ENCODE measurements at regions not wholly inside any gene's neighbourhood (a gene's known extent, or its start where the extent isn't known, plus 50 kb on each side); places are given as distances from the start of the nearest gene placed in this dataset.
"Not testable (repeated sequence)": the region's sequence is repeated elsewhere in the genome, so short reads cannot be mapped to it uniquely, and the experiment has no call there.

- Histone ChIP-seq H3K27ac (ENCODE audit: low read length) (no peak overlapping the region), H3K4me3 (ENCODE audit: low read length) (no peak overlapping the region), H3K36me3 (ENCODE audit: control insufficient read depth, insufficient read depth, low read length) (no peaks in the 10 kb centered on the region), H3K9me3 (ENCODE audit: control insufficient read depth, insufficient read depth, low read length) (no peaks in the 10 kb centered on the region), H3K4me1 (ENCODE audit: control insufficient read depth, insufficient read depth, low read length) (peaks cover 2% of the 10 kb centered on the region; the same call in 1 of the 2 replicates), H3K27me3 (ENCODE audit: control insufficient read depth, insufficient read depth, low read length) (no peaks in the 10 kb centered on the region)
- DNase-seq (ENCODE audit: low read depth, low spot score) = no peak
- WGBS (ENCODE audit: insufficient coverage, insufficient read length) = no CpG with 5 or more reads among the region's 6 CpGs
Measured at GRCh38 chr3:24683633-24684384, 189.2 kb upstream of the THRB start.

DNA sequence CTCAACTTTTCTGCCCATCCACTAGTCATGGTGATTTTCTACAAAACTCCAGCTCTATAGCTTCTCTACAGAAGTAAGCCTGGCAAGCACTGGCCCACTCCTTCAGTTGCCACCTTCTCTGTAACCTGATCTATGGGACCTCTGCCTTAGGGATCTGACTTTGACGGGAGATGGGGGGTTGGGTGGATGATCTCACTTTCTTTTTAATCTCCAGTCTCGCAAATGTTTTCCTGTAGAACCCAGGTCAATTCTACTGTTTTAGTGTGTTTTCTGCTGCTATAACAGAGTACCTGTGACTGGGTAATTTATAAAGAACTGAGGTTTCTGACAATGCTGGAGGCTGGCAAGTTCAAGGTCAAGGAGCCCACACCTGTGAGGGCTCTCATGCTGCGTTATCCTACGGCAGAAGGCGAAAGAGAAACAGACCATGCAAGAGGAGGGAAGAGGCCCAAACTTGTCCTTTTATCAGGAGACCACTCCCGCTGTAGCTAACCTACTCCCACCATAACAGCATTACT lies 189.9 kb upstream of the THRB start:
- DNase-seq (ENCODE audit: low read depth, low spot score) = no peak
- Histone ChIP-seq H3K9me3 (ENCODE audit: control insufficient read depth, insufficient read depth, low read length) (no peaks in the 10 kb centered on the region), H3K4me1 (ENCODE audit: control insufficient read depth, insufficient read depth, low read length) (peaks cover 2% of the 10 kb centered on the region; the same call in 1 of the 2 replicates), H3K27ac (ENCODE audit: low read length) (no peak overlapping the region), H3K27me3 (ENCODE audit: control insufficient read depth, insufficient read depth, low read length) (no peaks in the 10 kb centered on the region), H3K4me3 (ENCODE audit: low read length) (no peak overlapping the region), H3K36me3 (ENCODE audit: control insufficient read depth, insufficient read depth, low read length) (no peaks in the 10 kb centered on the region)
- WGBS (ENCODE audit: insufficient coverage, insufficient read length) = no CpG with 5 or more reads among the region's 6 CpGs

DNA sequence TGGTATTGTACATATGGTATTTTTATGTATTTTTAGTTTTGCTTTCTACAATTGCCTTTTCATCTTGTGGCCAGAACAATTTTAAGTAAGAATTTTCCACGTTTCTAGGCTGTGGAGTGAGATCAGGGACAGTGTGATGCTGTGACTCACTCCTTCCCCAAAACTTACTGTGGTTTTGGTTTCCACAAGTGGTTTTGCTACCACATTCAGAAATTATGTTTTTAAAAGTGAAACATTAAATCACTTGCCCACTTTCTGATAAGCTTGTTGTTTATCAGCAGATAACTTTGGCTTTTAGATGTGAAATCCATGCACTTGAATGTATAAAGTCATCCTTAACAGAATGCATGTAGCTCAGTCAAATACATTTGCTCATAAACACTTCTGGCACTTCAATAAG lies 192.2 kb upstream of the THRB start:
- no peaks in the 10 kb centered on the region for H3K36me3 ChIP-seq (ENCODE audit: control insufficient read depth, insufficient read depth, low read length)
- no peaks in the 10 kb centered on the region for H3K27me3 ChIP-seq (ENCODE audit: control insufficient read depth, insufficient read depth, low read length)
- no peaks in the 10 kb centered on the region for H3K9me3 ChIP-seq (ENCODE audit: control insufficient read depth, insufficient read depth, low read length)
- H3K27ac ChIP-seq (ENCODE audit: low read length) = no peak overlapping the region
- no CpG with 5 or more reads among the region's 1 CpG for WGBS (ENCODE audit: insufficient coverage, insufficient read length)
- no peak for DNase-seq (ENCODE audit: low read depth, low spot score)
- peaks cover 2% of the 10 kb centered on the region; the same call in 1 of the 2 replicates for H3K4me1 ChIP-seq (ENCODE audit: control insufficient read depth, insufficient read depth, low read length)
- H3K4me3 ChIP-seq (ENCODE audit: low read length) = no peak overlapping the region

DNA sequence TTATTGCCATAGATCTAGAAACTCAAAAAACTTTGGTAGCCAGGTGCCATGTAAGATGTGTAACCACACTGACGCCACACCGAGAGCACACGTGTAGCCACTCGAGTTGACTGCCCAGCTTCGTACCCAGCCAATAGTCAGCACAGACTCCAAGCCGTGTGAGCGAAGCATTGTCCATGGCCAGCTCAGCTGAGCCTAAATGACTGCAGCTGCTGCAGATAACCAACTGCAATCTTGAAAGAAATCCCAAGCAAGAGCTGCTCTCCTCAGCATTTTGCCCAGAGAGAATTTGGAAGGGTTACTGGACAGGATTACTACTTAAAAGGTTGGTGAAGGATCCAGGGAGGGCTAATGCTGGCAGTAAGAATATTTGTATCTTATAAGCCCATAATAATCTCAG lies 193.0 kb upstream of the THRB start:
- Histone ChIP-seq H3K36me3 (ENCODE audit: control insufficient read depth, insufficient read depth, low read length) (no peaks in the 10 kb centered on the region), H3K9me3 (ENCODE audit: control insufficient read depth, insufficient read depth, low read length) (no peaks in the 10 kb centered on the region), H3K27me3 (ENCODE audit: control insufficient read depth, insufficient read depth, low read length) (no peaks in the 10 kb centered on the region), H3K4me1 (ENCODE audit: control insufficient read depth, insufficient read depth, low read length) (peaks cover 2% of the 10 kb centered on the region; the same call in 1 of the 2 replicates), H3K27ac (ENCODE audit: low read length) (no peak overlapping the region), H3K4me3 (ENCODE audit: low read length) (no peak overlapping the region)
- no peak for DNase-seq (ENCODE audit: low read depth, low spot score)
- no CpG with 5 or more reads among the region's 7 CpGs for WGBS (ENCODE audit: insufficient coverage, insufficient read length)

DNA sequence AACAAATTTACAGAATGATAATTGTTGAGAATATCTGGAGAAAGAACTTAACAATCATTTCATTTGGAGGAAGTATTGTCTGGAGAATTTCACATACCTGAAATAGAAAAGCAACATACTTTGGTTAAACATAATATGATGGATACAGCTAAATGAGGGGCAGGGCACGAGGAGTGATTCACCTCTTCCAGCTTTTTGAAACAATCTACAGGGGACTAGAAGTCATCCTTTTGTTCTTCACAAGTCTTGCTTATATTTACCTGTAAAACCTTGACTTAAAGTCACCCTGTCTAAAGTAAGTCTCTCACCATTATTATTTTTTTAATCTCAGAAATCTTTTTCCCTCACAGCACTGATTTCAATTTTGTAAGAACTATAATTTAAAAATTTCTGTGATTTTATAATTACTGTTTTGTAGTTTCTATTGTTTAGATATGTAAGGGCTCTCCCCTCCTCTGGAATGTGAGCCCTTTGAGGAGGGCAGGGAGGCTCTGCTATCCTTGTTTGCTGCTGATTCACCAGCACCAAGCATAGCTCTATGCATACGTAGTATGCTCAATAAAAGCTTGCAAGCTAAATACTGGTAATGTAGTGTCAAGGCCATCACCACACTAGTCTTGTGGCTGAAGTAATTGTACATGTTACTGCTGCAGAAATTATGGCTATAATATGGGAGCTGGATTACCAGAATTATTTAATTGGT lies 193.9 kb upstream of the THRB start:
- Histone ChIP-seq H3K9me3 (ENCODE audit: control insufficient read depth, insufficient read depth, low read length) (no peaks in the 10 kb centered on the region), H3K4me3 (ENCODE audit: low read length) (no peak overlapping the region), H3K4me1 (ENCODE audit: control insufficient read depth, insufficient read depth, low read length) (peaks cover 2% of the 10 kb centered on the region; the same call in 1 of the 2 replicates), H3K27ac (ENCODE audit: low read length) (no peak overlapping the region), H3K36me3 (ENCODE audit: control insufficient read depth, insufficient read depth, low read length) (no peaks in the 10 kb centered on the region), H3K27me3 (ENCODE audit: control insufficient read depth, insufficient read depth, low read length) (no peaks in the 10 kb centered on the region)
- WGBS (ENCODE audit: insufficient coverage, insufficient read length) = no CpG with 5 or more reads among the region's 2 CpGs
- DNase-seq (ENCODE audit: low read depth, low spot score) = no peak

GRCh38 chr3:24689353-24689752 lies 194.7 kb upstream of the THRB start:
- no peak for DNase-seq (ENCODE audit: low read depth, low spot score)
- Histone ChIP-seq H3K4me1 (ENCODE audit: control insufficient read depth, insufficient read depth, low read length) (peaks cover 2% of the 10 kb centered on the region; the same call in 1 of the 2 replicates), H3K27me3 (ENCODE audit: control insufficient read depth, insufficient read depth, low read length) (no peaks in the 10 kb centered on the region), H3K4me3 (ENCODE audit: low read length) (no peak overlapping the region), H3K27ac (ENCODE audit: low read length) (no peak overlapping the region), H3K36me3 (ENCODE audit: control insufficient read depth, insufficient read depth, low read length) (no peaks in the 10 kb centered on the region), H3K9me3 (ENCODE audit: control insufficient read depth, insufficient read depth, low read length) (no peaks in the 10 kb centered on the region)
- no CpG with 5 or more reads among the region's 3 CpGs for WGBS (ENCODE audit: insufficient coverage, insufficient read length)

DNA sequence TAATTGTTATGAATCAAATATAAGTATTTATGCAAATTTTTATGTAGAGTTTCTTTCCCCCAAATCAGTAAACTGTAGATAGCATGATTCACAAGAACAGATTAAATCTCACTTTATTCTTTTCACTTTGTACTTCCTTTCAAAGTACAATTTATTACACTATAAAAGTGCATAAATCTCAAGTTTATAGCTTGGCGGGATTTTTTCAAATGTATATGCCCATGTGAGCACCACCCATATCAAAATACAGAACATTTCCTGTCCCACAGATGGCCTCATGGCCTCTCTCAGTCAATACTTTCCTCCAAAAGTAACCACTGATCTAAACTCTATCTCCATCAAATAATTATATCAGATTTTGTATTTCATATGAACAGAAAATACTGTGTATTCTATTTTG lies 196.1 kb upstream of the THRB start:
- H3K27me3 ChIP-seq (ENCODE audit: control insufficient read depth, insufficient read depth, low read length) = no peaks in the 10 kb centered on the region
- no peaks in the 10 kb centered on the region for H3K36me3 ChIP-seq (ENCODE audit: control insufficient read depth, insufficient read depth, low read length)
- DNase-seq (ENCODE audit: low read depth, low spot score) = no peak
- no peak overlapping the region for H3K27ac ChIP-seq (ENCODE audit: low read length)
- WGBS (ENCODE audit: insufficient coverage, insufficient read length) = no CpG with 5 or more reads among the region's 1 CpG
- no peaks in the 10 kb centered on the region for H3K9me3 ChIP-seq (ENCODE audit: control insufficient read depth, insufficient read depth, low read length)
- H3K4me1 ChIP-seq (ENCODE audit: control insufficient read depth, insufficient read depth, low read length) = no peaks in the 10 kb centered on the region
- H3K4me3 ChIP-seq (ENCODE audit: low read length) = no peak overlapping the region

DNA sequence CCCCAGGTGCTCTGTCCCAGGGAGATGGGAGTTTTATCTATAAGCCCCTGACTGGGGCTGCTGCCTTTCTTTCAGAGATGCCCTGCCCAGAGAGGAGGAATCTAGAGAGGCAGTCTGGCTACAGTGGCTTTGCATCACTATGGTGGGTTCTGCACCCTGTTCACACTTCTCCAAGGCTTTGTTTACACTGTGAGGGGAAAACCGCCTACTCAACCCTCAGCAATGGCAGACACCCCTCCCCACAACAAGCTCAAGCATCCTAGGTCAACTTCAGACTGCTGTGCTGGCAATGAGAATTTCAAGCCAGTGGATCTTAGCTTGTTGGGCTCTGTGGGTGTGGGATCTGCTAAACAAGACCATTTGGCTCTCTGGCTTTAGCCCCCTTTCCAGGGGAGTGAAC lies 204.4 kb upstream of the THRB start:
- not testable (repeated sequence) for H3K4me1 ChIP-seq (ENCODE audit: control insufficient read depth, insufficient read depth, low read length); H3K27ac ChIP-seq (ENCODE audit: low read length); H3K36me3 ChIP-seq (ENCODE audit: control insufficient read depth, insufficient read depth, low read length); DNase-seq (ENCODE audit: low read depth, low spot score); H3K4me3 ChIP-seq (ENCODE audit: low read length); H3K9me3 ChIP-seq (ENCODE audit: control insufficient read depth, insufficient read depth, low read length); H3K27me3 ChIP-seq (ENCODE audit: control insufficient read depth, insufficient read depth, low read length)
- WGBS (ENCODE audit: insufficient coverage, insufficient read length) = no CpG with 5 or more reads among the region's 1 CpG

DNA sequence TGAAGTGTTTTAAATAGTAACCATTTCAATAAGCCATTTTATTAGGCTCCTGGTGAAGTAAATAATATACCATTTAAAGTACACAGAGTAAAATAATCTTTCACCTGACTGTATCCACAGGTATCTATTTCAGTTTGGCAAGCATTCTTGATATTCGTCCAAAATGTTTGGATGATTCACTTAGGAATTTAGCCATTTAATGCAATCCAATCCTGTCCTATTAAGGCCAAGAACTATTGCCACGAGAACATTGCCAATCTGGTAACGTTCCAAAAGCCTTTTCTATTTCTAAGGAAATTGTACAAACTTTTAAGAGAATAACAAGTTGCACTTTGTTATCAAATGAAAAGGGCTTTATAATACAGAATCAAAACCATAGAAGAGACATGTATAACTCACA lies 209.8 kb upstream of the THRB start:
- Histone ChIP-seq H3K27ac (ENCODE audit: low read length) (no peak overlapping the region), H3K36me3 (ENCODE audit: control insufficient read depth, insufficient read depth, low read length) (no peaks in the 10 kb centered on the region), H3K9me3 (ENCODE audit: control insufficient read depth, insufficient read depth, low read length) (no peaks in the 10 kb centered on the region), H3K4me1 (ENCODE audit: control insufficient read depth, insufficient read depth, low read length) (no peaks in the 10 kb centered on the region), H3K4me3 (ENCODE audit: low read length) (no peak overlapping the region), H3K27me3 (ENCODE audit: control insufficient read depth, insufficient read depth, low read length) (no peaks in the 10 kb centered on the region)
- WGBS (ENCODE audit: insufficient coverage, insufficient read length) = no CpG with 5 or more reads among the region's 3 CpGs
- no peak for DNase-seq (ENCODE audit: low read depth, low spot score)

DNA sequence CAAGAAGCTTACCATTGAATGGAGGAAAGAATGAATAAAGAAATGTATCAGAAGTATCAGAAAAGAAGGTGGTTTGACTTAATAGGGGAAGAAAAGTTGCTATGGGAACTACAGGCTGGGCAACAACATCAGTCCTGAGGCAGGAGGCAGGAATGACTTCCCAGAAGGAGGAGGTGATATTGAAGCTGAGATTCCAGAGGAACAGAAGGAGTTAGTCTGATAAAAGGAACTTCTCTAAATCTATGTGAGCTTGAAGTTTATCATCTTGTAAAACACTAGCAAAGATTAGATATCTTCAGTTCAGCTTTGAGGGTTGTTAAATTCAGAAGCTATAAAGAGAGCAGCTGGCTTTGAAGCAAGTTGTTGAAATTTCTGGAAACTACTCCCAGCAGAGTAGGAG lies 213.3 kb upstream of the THRB start:
- Histone ChIP-seq H3K27ac (ENCODE audit: low read length) (no peak overlapping the region), H3K36me3 (ENCODE audit: control insufficient read depth, insufficient read depth, low read length) (no peaks in the 10 kb centered on the region), H3K27me3 (ENCODE audit: control insufficient read depth, insufficient read depth, low read length) (no peaks in the 10 kb centered on the region), H3K4me3 (ENCODE audit: low read length) (no peak overlapping the region), H3K9me3 (ENCODE audit: control insufficient read depth, insufficient read depth, low read length) (peaks cover 2% of the 10 kb centered on the region; the same call in 1 of the 2 replicates), H3K4me1 (ENCODE audit: control insufficient read depth, insufficient read depth, low read length) (no peaks in the 10 kb centered on the region; the same call in 1 of the 2 replicates)
- no peak for DNase-seq (ENCODE audit: low read depth, low spot score)
